Inflammatory macrophage (primary cell): ENCODE measurements at regions not wholly inside any gene's neighbourhood (a gene's known extent, or its start where the extent isn't known, plus 50 kb on each side); places are given as distances from the start of the nearest gene placed in this dataset.
"Not testable (repeated sequence)": the region's sequence is repeated elsewhere in the genome, so short reads cannot be mapped to it uniquely, and the experiment has no call there.

Experiments
- DNase-seq, 2 donors: peaks; one replicate each; pipeline ENCODE4 v3.0.0-alpha.2; 2020 to 2022

DNA sequence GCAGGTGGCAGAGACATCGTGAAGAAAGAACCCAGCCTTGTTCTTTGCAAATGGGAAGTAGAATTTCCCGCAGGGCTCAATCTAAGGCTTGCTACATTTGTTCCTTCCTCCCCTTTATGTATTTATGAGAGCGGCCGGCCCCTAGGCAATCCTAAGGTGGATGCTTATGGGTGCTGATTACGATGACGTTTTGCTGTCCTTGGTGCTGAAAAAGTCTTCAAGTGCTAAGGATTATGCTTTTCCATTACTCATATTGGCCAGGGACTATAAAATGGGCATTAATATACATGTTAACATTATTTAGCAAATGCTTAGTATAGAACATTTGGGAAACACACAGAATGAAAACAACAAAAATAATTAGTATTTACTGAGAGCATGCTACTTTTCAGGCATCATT is 313.3 kb upstream of the XYLT1 start:
- DNase-seq = no peak

DNA sequence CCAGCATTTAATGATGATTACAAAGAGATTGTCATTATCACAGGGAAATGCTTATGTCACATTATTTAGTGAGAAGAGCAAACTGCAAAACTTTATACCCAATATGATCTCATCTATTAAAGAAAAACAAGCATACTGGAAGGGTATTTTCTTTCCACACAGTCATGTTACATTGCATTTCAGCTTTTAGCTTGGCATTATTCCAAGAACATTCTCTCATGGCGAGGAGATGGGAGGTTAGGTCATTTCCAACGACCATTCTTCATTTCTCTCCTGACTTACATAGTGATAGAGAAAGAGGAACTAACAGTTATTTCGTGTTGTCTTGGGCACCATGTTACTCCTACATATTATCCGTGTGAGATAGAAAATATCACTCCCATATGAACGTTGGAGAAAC is 309.4 kb upstream of the XYLT1 start:
- DNase-seq = no peak

DNA sequence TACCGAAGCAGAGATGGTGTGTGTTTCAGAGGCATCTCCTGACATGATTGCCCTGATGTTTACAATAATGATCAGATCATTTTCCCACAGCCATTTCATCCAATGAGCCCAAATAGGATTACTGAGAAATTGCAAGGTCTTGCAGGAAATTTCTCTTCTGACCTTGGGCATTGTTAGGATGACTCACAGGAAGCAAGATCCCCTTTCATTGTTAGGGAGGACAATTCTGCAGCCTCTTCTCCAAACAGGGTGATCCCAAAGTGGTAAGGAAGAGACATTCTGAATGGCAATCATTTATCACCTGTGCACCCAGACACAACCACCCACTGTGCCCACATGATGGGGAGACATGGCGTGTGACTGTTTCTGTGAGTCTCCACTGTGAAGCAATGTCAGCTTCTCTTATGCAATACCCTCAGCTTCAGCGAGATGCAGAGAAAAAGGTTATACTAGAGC is 306.7 kb upstream of the XYLT1 start:
- DNase-seq = no peak

DNA sequence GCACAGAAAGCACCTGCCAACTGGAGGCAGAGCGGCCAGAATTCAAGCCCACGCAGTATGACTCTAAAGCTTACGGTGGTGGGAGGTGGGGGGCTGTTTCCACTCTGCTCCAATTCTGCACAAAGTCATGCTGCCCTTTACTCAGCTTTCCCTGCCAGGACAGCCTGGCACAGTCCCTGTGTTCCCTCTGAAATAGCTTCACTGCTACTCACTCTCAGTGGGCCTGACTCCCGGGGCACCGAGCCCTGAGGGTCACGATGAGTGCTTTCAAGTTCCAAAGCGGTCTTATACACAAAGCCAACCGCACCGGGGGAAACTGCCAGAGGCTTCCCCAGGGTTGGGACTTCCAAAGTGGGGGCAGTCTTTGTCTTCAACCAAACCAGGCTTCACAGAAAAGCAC is 306.1 kb upstream of the XYLT1 start:
- no peak for DNase-seq

DNA sequence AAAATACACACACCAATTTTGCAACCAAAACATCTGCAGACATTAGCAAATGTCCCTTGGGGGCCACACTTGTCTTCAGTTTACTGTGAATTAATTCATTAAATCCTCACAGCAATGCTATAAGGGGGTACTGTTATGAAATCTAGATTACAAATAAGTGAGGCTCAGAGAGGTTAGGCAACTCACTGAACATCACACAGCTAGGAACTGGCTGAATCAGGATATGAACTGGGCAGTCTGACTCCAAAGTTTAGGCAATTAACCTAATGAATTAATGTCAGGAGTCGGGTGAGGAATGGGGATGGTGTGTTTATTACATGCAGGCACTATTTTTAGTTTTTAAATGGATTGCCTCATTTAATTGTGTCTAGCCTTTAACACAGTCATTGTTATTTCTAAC is 305.7 kb upstream of the XYLT1 start:
- DNase-seq = no peak

DNA sequence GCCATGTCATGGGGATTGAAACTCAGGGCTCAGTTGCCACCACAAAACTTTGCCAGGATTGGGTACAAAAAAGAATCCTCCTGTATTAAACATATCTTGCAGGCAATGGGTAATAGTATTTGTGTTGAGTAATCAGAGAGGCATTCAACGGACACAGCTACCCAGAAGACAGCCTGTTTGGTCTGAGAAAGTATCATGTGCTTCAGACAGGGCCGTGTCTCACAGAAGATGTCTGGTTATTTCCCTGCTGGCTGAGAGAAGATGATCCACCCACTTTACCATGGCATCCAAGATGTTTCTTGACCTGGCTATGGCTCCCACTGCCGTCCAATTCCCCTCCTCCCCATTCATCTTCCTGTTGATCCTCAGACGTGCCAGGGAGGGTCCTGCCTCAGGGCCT is 304.3 kb upstream of the XYLT1 start:
- DNase-seq = no peak

DNA sequence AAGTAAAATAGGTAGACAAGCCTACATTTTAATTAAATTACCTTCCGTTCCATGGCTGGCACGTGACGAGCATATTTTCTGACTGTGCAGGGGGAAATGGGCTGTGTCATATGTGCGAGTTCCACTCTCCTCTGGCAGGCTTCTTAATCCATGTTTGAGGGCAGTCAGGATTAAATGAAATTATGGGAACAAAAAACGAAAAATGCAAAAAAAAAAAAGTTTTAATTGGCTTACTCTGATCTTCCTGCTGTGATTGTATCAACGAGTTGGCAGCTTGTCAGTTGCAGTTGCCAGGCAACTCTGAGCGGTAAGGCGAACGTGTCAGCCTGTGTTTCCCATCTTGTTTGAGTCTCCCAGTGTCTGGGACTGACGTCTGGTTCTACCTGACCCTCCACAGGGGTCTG is 302.9 kb upstream of the XYLT1 start:
- no peak for DNase-seq

DNA sequence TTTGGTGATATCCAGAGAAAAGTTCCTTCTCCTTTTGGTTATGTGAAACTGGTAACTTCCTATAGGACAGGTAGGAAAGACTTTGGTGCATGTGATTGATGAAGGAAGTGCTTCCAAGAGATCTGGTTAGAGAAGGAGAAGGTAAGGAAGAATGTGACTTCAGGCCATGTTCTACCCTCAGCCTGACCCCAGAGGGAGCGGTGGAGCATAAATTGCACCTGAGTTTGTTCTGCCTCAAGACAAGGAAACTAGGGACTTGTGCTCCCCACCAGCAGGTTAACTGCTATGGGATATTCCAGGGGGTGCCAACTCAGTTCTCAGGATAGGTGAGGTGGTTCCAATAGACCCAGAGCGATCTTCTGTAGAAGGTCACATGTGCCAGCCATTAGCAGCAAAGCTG is 299.3 kb upstream of the XYLT1 start:
- no peak for DNase-seq

DNA sequence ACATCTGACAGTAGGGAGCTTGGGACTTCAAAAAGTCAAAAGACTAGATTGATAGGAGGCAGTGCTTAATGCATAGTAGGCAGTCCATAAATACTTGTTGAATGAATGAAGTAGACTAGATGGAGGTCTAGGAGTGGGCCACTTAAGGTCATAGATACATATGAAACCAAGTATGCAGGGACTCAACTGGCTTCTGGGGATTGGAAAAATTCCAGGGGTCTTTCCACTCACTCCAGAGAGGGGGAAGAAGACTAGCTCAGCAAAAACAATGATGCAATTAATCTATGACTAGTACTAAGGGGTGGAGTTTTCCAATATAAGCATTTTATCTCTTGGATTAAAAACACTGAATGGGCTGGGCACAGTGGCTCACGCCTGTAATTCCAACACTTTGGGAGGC is 298.3 kb upstream of the XYLT1 start:
- DNase-seq = no peak

DNA sequence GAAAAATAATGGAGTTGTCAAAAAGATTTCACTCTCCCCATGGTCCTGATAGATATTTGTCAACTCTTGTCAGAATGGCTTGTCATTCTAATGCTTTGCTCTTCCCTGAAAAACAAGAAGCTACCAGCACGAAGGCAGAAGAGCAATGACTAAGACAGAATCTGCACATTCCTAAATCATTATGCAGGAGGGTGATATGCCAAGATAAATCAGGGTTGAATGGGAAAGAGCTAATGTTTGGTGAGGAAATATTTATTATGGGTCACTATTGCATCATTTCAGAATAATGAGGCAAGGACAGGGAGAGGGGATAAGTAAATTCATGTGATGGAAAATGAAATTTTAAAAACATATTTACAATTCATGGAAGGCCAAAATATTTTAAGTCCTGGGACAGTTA is 297.5 kb upstream of the XYLT1 start:
- DNase-seq = no peak

DNA sequence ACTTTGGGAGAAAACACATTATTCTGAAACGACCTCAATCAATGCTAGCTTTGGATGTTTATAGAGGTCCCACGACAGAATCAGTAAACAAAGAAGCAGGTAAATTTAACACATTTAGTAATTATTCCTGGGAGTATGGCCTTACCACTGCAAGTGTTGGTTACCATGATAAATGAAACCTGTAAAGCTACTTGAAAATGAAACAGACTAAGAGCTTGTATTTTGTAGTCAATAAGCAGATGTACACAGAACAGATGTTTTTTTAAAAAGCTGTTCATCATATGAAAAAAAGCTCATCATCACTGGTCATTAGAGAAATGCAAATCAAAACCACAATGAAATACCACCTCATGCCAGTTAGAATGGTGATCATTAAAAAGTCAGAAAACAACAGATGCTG is 295.3 kb upstream of the XYLT1 start:
- no peak for DNase-seq

DNA sequence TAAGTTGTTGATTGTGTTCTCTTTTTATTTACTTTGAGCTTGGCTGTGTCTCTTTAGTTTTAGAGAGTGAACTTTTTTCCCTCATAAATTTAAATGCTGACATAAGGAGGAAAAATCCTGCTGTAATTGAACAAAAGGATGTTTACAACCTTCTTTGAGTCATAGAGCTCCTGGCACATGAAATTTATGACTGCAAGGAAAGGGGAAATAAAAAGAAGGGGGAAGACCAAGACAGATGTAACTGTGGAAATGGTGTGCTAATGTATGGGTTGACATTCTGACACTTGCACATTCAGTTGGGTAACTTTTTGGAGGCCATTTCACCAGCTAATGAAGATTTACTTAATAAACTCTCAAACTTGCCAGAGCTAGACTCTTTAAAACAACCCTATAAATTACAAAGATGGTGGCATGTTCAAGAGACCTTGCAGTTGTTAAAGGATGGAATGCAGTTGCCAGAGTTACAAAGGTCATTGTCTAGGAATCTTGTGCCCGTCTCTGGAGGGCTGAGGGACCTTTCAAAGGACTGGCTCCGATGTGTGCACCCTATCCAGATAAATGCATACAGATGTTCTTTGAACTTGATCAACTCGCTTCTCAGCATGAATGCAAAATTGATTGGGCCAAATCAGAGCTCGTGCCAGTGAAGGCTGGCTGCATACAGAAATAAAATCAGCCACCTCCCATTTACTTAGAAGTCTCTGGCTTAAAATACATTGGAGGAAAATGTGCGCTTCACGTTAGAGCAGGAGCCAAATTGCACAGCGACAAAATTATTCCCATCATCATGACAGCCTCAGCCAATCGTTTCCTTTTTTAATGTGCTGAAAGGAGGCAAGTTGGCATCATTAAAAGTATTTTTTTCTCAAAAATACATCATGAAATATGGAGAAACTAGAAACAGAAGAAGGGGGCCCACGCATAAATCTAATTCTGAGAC is 289.0 kb upstream of the XYLT1 start:
- no peak for DNase-seq

DNA sequence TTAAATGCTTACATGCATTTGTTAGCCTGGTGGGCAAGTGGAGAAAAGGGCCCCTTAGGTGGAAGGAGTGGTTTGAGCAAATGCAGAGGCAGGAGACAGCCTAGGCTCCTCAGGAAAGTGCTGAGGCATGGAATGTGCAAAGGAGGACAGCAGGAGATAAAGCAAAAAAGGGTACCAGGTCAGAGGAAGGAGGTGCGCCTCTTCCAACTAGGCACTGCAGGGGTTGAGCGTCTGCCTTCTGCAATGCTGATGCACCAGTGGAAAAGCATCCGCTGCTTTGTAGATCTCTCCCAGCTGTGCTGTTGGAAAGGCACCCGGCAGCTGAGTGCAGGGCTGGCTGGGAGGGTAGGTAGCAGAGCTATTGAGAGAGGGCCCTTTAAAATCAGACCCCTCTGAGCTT is 287.0 kb upstream of the XYLT1 start:
- DNase-seq = no peak

DNA sequence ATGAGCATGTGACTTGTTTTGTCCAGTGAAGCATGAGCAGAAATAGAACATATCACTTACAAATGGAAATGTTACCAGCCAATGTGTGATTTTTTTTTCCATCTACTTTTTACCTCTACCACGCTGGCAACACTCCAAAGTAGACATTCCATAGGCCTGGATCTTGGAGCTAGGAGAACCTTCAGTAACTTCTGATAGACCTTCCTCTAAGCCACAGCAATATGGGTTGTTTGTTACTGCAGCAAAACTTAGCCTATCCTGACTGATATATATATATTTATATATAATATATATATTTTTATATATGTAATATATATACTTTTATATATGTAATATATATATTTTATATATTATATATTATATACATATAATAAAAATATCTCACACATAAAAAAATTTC is 284.4 kb upstream of the XYLT1 start:
- DNase-seq = no peak

DNA sequence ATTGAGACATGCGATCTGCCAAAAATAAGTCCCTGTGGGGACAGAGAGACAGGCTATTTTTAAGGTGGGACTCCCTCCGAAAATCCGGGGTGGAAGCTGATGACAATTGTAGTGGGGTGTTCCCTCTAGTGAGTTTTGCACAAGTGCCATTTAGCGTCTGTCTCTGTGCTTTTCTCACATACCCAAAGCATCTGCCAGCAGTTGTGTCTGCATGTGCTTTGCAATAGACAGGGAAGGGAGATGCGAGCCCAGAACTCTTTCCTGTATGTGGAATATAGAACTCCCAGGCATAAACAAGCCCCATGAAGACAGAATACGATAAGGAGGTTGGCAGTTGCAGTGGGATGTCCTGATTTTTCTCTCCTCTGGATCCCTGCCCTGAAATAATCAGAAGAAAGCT is 282.7 kb upstream of the XYLT1 start:
- DNase-seq = no peak

DNA sequence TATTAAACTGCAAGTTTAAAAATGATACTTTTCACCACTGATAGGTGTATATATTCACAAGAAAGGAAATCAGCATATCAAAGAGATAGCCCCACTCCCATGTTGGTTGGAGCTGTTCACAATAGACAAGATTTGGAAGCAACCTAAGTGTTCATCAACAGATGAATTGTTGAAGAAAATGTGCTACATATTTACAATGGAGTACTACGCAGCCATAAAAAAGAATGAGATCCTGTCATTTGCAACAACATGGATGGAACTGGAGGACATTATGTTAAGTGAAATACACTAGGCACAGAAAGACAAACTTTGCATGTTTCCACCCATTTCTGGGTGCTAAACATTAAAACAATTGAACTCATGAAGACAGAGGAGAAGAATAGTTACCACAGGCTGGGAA is 278.9 kb upstream of the XYLT1 start:
- DNase-seq = no peak

DNA sequence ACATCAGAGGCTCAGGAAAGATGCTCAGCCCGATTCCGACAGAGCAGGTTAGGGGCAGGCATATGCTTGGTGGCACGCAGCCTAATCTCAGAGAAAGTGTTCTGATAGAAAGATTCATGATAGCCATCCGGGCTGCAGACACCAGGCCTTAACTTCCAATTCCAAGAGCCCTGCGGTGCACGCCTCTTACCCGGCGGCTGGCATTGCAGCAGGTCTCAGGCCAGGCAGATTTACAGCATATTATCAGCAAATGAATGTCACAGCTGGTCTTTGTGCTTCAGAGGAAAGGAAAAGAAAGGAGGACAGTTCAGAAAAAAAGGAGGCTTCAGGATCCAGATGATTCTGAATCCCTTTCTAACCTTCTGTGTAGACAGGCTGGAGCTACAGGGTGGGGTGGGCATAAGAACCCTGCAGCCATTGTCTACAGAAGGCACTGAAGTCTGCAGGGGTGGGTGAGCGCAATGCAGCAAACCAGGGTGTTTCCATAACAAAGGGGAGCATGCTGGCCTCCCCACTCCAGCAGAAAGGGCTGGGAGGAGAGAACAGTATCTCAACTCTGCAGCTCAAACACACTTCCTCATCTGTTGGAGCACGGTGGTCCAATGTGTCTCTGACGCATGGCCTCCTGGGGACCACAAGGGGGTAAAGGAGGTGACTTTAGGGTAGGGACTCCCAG is 277.4 kb upstream of the XYLT1 start:
- no peak for DNase-seq

DNA sequence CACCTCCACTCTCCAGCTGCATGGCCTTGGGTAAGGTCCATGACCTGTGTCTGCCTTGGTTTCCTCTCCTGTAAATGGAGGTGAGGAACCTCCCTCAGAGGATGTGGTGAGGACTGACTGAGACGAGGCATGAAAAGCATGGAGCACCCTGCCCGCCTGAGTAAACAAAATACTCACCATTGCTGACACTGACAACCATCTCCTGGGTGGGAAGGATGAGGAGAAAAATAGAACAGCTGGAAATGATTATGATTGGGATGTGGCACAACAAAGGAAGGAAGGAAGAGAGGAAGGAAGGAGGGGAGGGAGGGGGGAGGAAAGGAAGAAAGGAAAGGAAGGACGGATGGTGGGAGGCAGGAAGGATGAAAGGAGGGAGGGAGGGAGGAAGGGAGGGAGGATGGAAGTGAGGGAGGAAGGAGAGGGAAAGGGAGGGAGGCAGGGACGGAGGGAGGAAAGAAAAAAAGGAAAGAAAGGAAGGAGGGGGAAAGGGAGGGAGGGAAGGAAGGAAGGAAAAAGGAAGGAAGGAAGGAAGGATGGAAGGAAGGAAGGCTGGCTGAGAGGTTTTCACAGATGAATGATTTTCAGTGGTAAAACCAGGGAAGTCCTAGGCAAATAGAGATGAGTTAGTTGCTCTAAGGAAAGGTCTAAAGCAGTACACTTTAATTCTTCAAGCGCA is 276.5 kb upstream of the XYLT1 start:
- no peak for DNase-seq

DNA sequence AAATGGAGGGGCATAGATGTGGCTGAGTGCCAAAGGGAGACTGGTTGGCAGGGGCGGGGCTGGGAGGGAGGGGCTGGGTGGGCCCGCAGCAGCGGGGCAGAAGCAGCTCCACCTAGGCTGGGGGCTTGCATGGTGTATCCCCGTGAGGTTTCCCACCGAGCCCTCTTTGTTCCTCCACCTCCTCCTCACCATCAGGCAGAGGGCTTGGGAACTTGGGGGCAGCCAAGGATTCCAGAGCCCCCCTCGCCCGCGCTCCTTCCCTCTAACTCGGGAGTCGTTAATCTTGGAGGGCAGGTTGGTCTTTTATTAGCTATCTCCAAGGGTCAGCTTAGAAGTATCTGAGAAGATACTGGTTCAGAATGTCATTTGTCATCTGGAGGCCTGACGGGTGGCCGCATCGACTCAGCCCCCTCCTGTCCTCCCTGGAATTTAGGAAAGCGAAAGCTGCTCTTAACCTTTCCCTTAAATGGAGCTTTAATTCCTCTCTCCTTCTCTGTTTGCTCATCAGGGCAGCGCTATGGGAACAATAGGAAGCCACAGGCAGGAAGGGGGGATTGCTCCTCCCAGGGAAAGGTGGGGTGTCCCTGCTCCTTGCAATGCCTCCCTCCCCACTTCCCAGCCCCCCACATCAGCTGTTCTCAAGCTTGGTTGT is 274.3 kb upstream of the XYLT1 start:
- DNase-seq = no peak

DNA sequence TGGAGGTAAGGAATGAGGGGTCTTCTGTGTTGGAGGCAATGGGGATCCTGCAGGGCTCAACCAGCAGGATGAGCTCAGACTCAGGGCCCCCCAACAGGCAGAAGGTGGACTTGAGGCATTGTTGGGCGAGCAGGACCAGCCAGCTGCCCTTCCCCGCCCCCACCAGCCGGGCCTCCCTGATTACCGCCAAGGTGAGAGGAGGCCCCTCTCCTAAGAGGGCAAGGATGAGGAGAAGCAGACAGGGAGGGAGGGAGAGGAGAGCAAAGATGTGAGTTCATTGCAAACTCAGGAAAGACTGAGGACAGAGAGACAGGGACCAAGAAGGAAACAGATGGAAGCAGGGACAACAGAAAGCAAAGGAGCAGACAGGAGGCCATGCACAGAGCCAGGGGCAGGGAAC is 272.8 kb upstream of the XYLT1 start:
- DNase-seq = no peak

DNA sequence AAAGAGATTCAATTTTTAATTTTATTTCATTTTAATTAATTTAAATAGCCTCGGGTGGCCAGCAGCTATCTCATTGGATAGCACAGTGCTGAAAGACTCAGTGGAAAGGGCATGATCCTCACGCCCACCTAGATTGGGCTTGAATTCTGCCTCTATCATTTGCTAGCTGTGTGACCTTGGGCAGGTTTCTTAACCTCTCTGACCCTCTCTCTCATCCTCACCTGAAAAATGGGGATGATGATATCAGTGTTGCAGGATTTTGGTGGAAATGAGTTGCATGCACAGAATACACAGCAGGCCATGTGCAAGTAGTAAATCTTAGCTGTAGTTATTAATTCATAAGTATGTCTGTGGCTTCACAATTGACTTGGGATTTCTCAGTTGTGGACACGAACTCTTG is 272.4 kb upstream of the XYLT1 start:
- DNase-seq = no peak

DNA sequence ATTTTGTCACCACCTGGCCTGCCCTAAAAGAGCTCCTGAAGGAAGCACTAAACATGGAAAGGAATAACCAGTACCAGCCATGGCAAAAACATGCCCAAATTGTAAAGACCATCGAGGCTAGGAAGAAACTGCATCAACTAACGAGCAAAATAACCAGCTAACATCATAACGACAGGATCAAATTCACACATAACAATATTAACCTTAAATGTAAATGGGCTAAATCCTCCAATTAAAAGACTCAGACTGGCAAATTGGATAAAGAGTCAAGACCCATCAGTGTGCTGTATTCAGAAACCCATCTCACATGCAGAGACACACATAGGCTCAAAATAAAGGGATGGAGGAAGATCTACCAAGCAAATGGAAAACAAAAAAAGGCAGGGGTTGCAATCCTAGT is 264.3 kb upstream of the XYLT1 start:
- not testable (repeated sequence) for DNase-seq

DNA sequence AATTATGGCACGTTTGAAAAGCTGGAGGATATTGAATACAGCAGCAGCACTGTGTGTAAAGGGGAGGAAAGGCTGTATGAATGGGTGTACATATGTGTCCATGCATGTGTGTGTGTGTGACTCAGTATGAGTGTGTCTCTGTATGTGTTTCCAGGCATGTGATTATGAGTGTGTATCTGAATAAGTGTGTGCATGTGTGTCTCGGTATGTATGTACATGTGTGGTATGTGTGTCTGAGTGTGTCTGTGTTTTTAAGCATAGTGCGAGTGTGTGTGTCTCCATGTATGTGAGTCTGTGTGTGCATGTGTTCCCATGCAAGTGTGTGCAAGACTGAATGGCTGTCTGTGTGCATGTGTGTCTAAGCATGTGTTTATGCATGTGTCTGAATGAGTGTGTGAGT is 259.1 kb upstream of the XYLT1 start:
- DNase-seq = no peak
